ENCODE measurements at regions not wholly inside any gene's neighbourhood (a gene's known extent, or its start where the extent isn't known, plus 50 kb on each side); places are given as distances from the start of the nearest gene placed in this dataset.

DNA sequence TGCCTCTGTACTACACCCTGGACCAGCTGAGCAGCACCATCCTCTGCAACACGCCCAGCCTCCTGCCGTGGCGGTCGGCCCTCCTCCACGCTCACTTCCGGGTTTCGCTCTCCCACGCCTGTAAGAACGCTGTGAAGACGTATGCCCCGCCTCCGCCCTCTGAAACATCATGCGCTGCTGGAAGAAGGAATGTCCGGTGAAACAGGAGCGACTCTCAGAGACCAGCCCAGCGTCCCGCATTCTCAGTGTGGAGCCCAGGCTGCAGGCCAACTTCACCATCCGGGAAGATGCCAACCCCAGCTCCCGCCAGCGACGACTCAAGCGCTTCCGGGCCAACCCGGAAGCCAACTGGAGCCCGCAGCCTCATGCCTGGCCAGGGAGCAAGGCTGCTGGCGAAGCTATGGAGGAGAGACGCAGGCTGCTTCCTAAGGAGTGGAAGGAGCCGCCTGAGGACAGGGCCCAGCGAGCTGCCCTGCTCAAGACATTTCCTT is 186.1 kb upstream of the SLITRK2 start:
- TF ChIP-seq CTCF (IDR thresholded peaks at IDR 0.05; ENCODE audit: low read depth, low read length, poor library complexity, severe bottlenecking) (no peak), EZH2phosphoT487 (IDR thresholded peaks at IDR 0.05; ENCODE audit: borderline replicate concordance, low read length) (no peak)

All from DOHH2 (cell line).